ENCODE measurements at regions not wholly inside any gene's neighbourhood (a gene's known extent, or its start where the extent isn't known, plus 50 kb on each side); places are given as distances from the start of the nearest gene placed in this dataset.
"Not testable (repeated sequence)": the region's sequence is repeated elsewhere in the genome, so short reads cannot be mapped to it uniquely, and the experiment has no call there.

GRCh38 chr7:13727751-13728150, 261.7 kb downstream of the ETV1 start:
- in situ Hi-C loops (cut with HindIII; ENCODE audit: low sequenced_read_pairs), result no loop called here

GRCh38 chr7:13728430-13728829, 261.0 kb downstream of the ETV1 start:
- in situ Hi-C loops (cut with HindIII; ENCODE audit: low sequenced_read_pairs), result not testable (repeated sequence)

GRCh38 chr7:13731643-13732042, 257.8 kb downstream of the ETV1 start:
- in situ Hi-C loops (cut with HindIII; ENCODE audit: low sequenced_read_pairs), result no loop called here

- in situ Hi-C loops (cut with HindIII; ENCODE audit: low sequenced_read_pairs), result no loop called here
Observed at GRCh38 chr7:13737563-13737962, 251.9 kb downstream of the ETV1 start.

- in situ Hi-C loops (cut with HindIII; ENCODE audit: low sequenced_read_pairs), result no loop called here
Observed at GRCh38 chr7:13742126-13742525, 247.3 kb downstream of the ETV1 start.

- in situ Hi-C loops (cut with HindIII; ENCODE audit: low sequenced_read_pairs), result no loop called here
Observed at GRCh38 chr7:13742811-13743210, 246.7 kb downstream of the ETV1 start.

GRCh38 chr7:13743226-13743625, 246.2 kb downstream of the ETV1 start:
- in situ Hi-C loops (cut with HindIII; ENCODE audit: low sequenced_read_pairs), result no loop called here

GRCh38 chr7:13745530-13745929, 243.9 kb downstream of the ETV1 start:
- in situ Hi-C loops (cut with HindIII; ENCODE audit: low sequenced_read_pairs), result no loop called here

- in situ Hi-C loops (cut with HindIII; ENCODE audit: low sequenced_read_pairs), result no loop called here
Observed at GRCh38 chr7:13748998-13749397, 240.5 kb downstream of the ETV1 start.

GRCh38 chr7:13749636-13750035, 239.8 kb downstream of the ETV1 start:
- in situ Hi-C loops (cut with HindIII; ENCODE audit: low sequenced_read_pairs), result no loop called here

- in situ Hi-C loops (cut with HindIII; ENCODE audit: low sequenced_read_pairs), result no loop called here
Observed at GRCh38 chr7:13751766-13752165, 237.7 kb downstream of the ETV1 start.

GRCh38 chr7:13757841-13758240, 231.6 kb downstream of the ETV1 start:
- in situ Hi-C loops (cut with HindIII; ENCODE audit: low sequenced_read_pairs), result no loop called here

- in situ Hi-C loops (cut with HindIII; ENCODE audit: low sequenced_read_pairs), result not testable (repeated sequence)
Observed at GRCh38 chr7:13765853-13766252, 223.6 kb downstream of the ETV1 start.

- in situ Hi-C loops (cut with HindIII; ENCODE audit: low sequenced_read_pairs), result no loop called here
Observed at GRCh38 chr7:13770305-13770704, 219.2 kb downstream of the ETV1 start.

GRCh38 chr7:13774976-13775375, 214.5 kb downstream of the ETV1 start:
- in situ Hi-C loops (cut with HindIII; ENCODE audit: low sequenced_read_pairs), result no loop called here

GRCh38 chr7:13777242-13777641, 212.2 kb downstream of the ETV1 start:
- in situ Hi-C loops (cut with HindIII; ENCODE audit: low sequenced_read_pairs), result no loop called here

- in situ Hi-C loops (cut with HindIII; ENCODE audit: low sequenced_read_pairs), result no loop called here
Observed at GRCh38 chr7:13778967-13779366, 210.5 kb downstream of the ETV1 start.

- in situ Hi-C loops (cut with HindIII; ENCODE audit: low sequenced_read_pairs), result no loop called here
Observed at GRCh38 chr7:13790611-13791010, 198.9 kb downstream of the ETV1 start.

GRCh38 chr7:13792208-13792607, 197.3 kb downstream of the ETV1 start:
- in situ Hi-C loops (cut with HindIII; ENCODE audit: low sequenced_read_pairs), result no loop called here

GRCh38 chr7:13793926-13794325, 195.5 kb downstream of the ETV1 start:
- in situ Hi-C loops (cut with HindIII; ENCODE audit: low sequenced_read_pairs), result no loop called here

- in situ Hi-C loops (cut with HindIII; ENCODE audit: low sequenced_read_pairs), result no loop called here
Observed at GRCh38 chr7:13794581-13794980, 194.9 kb downstream of the ETV1 start.

GRCh38 chr7:13797545-13797944, 191.9 kb downstream of the ETV1 start:
- in situ Hi-C loops (cut with HindIII; ENCODE audit: low sequenced_read_pairs), result no loop called here

GRCh38 chr7:13800694-13801448, 188.6 kb downstream of the ETV1 start:
- in situ Hi-C loops (cut with HindIII; ENCODE audit: low sequenced_read_pairs), result no loop called here
